T-helper 17 cell (primary cell): ENCODE measurements at regions not wholly inside any gene's neighbourhood (a gene's known extent, or its start where the extent isn't known, plus 50 kb on each side); places are given as distances from the start of the nearest gene placed in this dataset.

Source experiments
- ATAC-seq: fragments of 150-1000 bp; cut with Tn5 transposase; 2 replicates; pipeline ENCODE4 v1.10.0; 2021; ENCODE audit warnings: mild to moderate bottlenecking, moderate library complexity
- DNase-seq, 3 donors: peaks; one replicate each; pipeline versions ENCODE4 v3.0.0 to v3.0.0-alpha.2; 2020 to 2021
- H3K9me3 ChIP-seq: one replicate; pipeline ENCODE4 v1.7.0; 2013; ENCODE audit warnings: low read length, mild to moderate bottlenecking; ENCODE audit not compliant: control insufficient read depth, poor library complexity, severe bottlenecking
- H3K27ac Mint-ChIP-seq: one replicate; pipeline ENCODE4 v1.8.0; 2022; ENCODE audit warnings: mild to moderate bottlenecking, moderate library complexity, mixed read lengths
- H3K27me3 Mint-ChIP-seq: one replicate; pipeline ENCODE4 v1.8.0; 2022; ENCODE audit warnings: mixed read lengths
- H3K36me3 Mint-ChIP-seq: one replicate; pipeline ENCODE4 v1.8.0; 2022; ENCODE audit warnings: low read depth, mixed read lengths
- H3K4me1 Mint-ChIP-seq: one replicate; pipeline ENCODE4 v1.8.0; 2022; ENCODE audit warnings: mild to moderate bottlenecking, mixed read lengths
- H3K4me3 Mint-ChIP-seq: one replicate; pipeline ENCODE4 v1.8.0; 2022; ENCODE audit warnings: mild to moderate bottlenecking, moderate library complexity, mixed read lengths

DNA sequence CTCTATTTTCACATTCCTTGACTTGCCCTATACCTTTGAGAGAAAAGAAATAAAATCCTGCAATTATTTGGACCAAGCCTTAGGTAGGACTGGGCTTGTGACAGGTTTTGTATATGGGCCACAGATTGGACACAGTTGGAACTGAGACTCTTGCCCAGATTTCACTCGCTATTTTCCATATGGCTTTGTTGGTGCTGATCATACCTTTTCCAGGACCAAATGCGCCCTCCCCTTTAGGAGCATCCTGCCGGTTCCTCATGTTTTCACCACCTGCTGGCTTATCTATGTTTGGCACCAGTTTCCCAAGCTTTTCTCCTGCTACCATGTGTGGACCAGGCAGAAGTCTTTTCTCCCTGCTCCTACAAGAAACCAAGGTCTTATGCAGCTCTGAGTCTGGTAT, 494.9 kb downstream of the EPHA4 start:
- H3K36me3 Mint-ChIP-seq = no peaks in the 10 kb centered on the region
- H3K9me3 ChIP-seq = no peaks in the 10 kb centered on the region
- no peak overlapping the region for H3K4me3 Mint-ChIP-seq
- H3K27ac Mint-ChIP-seq = no peak overlapping the region
- H3K4me1 Mint-ChIP-seq = no peaks in the 10 kb centered on the region
- H3K27me3 Mint-ChIP-seq = no peaks in the 10 kb centered on the region
- ATAC-seq = no peak
- no peak for DNase-seq

GRCh38 chr2:221077799-221078198, 494.3 kb downstream of the EPHA4 start:
- DNase-seq (no peak), ATAC-seq (no peak)
- Mint-ChIP-seq H3K27me3 (no peaks in the 10 kb centered on the region), H3K27ac (no peak overlapping the region), H3K4me1 (no peaks in the 10 kb centered on the region), H3K36me3 (no peaks in the 10 kb centered on the region), H3K4me3 (no peak overlapping the region)
- H3K9me3 ChIP-seq = no peaks in the 10 kb centered on the region

DNA sequence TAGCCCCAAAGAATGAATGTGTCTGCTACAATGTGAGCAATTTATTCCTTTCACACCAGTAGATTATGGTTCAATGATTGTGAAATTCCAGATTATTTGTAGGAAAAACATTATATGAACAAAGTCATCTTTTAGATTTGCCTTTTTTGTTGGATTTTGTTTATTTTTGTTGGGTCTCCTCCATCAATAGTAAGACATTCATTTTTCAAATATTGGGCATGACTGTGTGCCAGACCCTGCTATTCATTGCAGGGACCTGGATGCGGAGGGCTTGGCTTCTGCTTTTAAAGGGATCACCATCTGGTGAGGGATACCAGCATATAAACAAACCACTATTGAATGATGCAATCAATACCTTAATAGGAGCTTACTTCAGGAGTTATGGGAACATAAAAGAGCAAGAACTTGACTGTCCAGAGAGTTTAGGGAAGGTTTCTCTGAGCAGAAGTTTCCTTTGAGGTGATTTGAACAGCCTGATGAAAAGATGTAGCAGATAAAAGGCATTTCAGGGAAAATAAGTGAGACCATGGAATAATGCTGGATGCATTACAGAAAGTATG, 486.7 kb downstream of the EPHA4 start:
- no peak overlapping the region for H3K4me3 Mint-ChIP-seq
- no peaks in the 10 kb centered on the region for H3K9me3 ChIP-seq
- ATAC-seq = no peak
- no peak for DNase-seq
- no peak overlapping the region for H3K27ac Mint-ChIP-seq
- no peaks in the 10 kb centered on the region for H3K27me3 Mint-ChIP-seq
- H3K36me3 Mint-ChIP-seq = no peaks in the 10 kb centered on the region
- H3K4me1 Mint-ChIP-seq = no peaks in the 10 kb centered on the region

- Mint-ChIP-seq H3K4me1 (no peaks in the 10 kb centered on the region), H3K27me3 (no peaks in the 10 kb centered on the region), H3K36me3 (no peaks in the 10 kb centered on the region), H3K27ac (no peak overlapping the region), H3K4me3 (no peak overlapping the region)
- H3K9me3 ChIP-seq = no peaks in the 10 kb centered on the region
- DNase-seq (no peak), ATAC-seq (no peak)
Measured at GRCh38 chr2:221085936-221086335, 486.2 kb downstream of the EPHA4 start.

- H3K27me3 Mint-ChIP-seq = peaks cover 5% of the 10 kb centered on the region
- H3K4me3 Mint-ChIP-seq = no peak overlapping the region
- no peak overlapping the region for H3K27ac Mint-ChIP-seq
- ATAC-seq = no peak
- H3K9me3 ChIP-seq = no peaks in the 10 kb centered on the region
- no peaks in the 10 kb centered on the region for H3K4me1 Mint-ChIP-seq
- DNase-seq = no peak
- H3K36me3 Mint-ChIP-seq = no peaks in the 10 kb centered on the region
Measured at GRCh38 chr2:221087779-221088178, 484.3 kb downstream of the EPHA4 start.

- DNase-seq (no peak), ATAC-seq (no peak)
- H3K27me3 Mint-ChIP-seq = peaks cover 7% of the 10 kb centered on the region
- H3K9me3 ChIP-seq = no peaks in the 10 kb centered on the region
- H3K4me1 Mint-ChIP-seq = no peaks in the 10 kb centered on the region
- H3K27ac Mint-ChIP-seq = no peak overlapping the region
- no peaks in the 10 kb centered on the region for H3K36me3 Mint-ChIP-seq
- no peak overlapping the region for H3K4me3 Mint-ChIP-seq
Measured at GRCh38 chr2:221088506-221088905, 483.6 kb downstream of the EPHA4 start.

DNA sequence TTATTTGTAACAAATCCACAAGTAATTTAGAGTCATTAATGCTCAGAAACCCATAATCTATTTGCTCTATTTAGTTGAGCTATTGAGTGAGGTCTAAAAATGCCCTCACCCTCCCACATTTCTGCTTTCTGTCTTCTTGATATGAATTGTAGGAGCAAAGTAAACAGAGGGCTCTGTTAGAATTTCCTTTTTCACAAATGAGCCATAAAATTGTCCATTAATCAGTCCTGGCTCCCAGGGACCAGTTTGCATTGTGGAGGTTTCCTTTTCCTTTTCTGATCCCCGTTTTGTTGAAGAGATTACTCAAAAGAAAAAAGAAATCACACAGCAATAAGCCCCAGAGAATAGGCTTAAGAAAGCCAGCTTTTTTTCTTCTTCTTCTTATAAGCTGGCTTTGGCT, 476.7 kb downstream of the EPHA4 start:
- H3K9me3 ChIP-seq = peaks cover under 1% of the 10 kb centered on the region
- H3K27me3 Mint-ChIP-seq = peaks cover 16% of the 10 kb centered on the region
- no peak for ATAC-seq
- H3K27ac Mint-ChIP-seq = no peak overlapping the region
- no peaks in the 10 kb centered on the region for H3K4me1 Mint-ChIP-seq
- no peak for DNase-seq
- no peaks in the 10 kb centered on the region for H3K36me3 Mint-ChIP-seq
- no peak overlapping the region for H3K4me3 Mint-ChIP-seq

DNA sequence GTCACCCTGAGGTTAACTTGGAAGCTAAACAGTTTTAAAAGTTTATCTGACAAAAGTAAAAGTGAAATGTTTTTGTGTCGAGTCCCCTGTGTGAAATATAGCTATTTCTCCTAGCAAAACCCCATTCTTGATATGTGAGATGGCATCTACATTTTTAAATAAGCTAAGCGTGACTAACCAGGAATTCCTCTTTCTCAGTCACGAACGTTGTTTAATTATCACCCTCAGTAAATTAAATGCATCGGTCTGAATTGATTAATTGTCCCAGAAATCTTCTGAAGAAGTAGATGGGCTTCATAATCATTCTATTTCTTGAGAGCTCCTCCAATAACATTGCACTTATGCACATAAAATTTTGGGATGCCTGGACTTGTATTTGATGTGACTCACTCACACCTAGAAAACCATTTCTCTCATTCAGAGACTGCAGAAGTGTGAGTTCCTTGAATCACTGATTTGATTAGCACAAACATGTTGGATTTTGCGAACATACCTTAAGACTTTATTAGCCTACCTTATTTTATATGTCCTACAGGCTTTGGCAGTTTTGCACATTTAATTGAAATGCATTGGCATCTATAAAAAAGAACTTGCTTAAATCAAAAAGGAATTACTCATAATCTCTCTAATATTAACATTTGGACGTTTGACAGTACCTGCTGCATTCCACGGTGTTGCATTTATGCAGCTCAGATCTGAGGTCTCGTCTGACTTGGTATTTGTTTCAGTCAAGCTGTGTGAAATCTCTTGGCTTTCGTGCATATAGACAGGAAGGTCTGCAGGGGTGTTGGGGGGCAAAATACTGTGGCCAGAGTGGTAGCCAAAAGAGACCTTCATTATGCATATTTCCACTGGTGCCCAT, 475.2 kb downstream of the EPHA4 start:
- no peak overlapping the region for H3K4me3 Mint-ChIP-seq
- H3K36me3 Mint-ChIP-seq = no peaks in the 10 kb centered on the region
- no peak overlapping the region for H3K27ac Mint-ChIP-seq
- H3K4me1 Mint-ChIP-seq = no peaks in the 10 kb centered on the region
- no peak for DNase-seq
- H3K9me3 ChIP-seq = peaks cover 3% of the 10 kb centered on the region
- H3K27me3 Mint-ChIP-seq = peaks cover 16% of the 10 kb centered on the region
- ATAC-seq = no peak

DNA sequence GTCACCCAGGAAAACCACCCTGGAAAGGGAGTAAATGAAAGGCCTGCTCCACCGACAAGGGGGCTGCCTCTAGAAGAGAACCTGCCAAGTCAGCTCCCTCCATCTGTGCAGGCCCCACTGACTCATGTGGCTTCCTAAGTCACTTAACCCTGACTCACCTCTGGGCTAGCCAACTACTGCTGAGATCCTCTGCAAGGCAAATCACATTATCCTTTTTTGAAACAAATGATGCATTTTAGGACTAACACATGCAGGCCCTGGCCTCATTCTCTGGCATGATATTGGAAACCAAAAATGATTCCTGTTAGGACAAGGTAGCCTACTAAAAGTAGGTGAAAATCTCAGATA, 474.6 kb downstream of the EPHA4 start:
- ATAC-seq = no peak
- no peak overlapping the region for H3K27ac Mint-ChIP-seq

DNA sequence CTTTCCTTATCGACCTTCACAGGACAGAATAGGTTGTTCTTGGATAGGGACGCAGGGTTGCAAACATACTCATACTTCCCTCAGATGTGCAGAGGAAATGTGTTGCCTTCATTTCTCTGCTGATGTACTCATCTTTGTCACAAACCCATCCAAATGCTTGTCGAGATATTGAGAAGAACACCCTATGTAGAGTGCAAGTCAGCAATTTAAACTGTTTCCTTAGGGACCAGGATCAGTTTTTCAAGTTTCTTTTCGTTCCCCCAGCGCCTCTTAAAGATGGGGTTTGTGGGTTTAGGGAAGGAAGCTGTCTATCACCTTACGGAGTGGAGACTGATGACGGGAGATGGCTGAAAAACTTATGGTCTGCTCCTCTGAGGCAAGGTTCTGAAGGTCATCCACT, 474.2 kb downstream of the EPHA4 start:
- DNase-seq (no peak), ATAC-seq (no peak)
- Mint-ChIP-seq H3K27me3 (peaks cover 12% of the 10 kb centered on the region), H3K4me3 (no peak overlapping the region), H3K4me1 (peaks cover under 1% of the 10 kb centered on the region), H3K27ac (no peak overlapping the region), H3K36me3 (no peaks in the 10 kb centered on the region)
- H3K9me3 ChIP-seq = peaks cover 3% of the 10 kb centered on the region

More for the DNA sequence above, 474.6 kb downstream of the EPHA4 start:
- Mint-ChIP-seq H3K36me3 (no peaks in the 10 kb centered on the region), H3K4me1 (no peaks in the 10 kb centered on the region), H3K27me3 (peaks cover 13% of the 10 kb centered on the region), H3K4me3 (no peak overlapping the region)
- H3K9me3 ChIP-seq = peaks cover 3% of the 10 kb centered on the region
- DNase-seq = no peak

DNA sequence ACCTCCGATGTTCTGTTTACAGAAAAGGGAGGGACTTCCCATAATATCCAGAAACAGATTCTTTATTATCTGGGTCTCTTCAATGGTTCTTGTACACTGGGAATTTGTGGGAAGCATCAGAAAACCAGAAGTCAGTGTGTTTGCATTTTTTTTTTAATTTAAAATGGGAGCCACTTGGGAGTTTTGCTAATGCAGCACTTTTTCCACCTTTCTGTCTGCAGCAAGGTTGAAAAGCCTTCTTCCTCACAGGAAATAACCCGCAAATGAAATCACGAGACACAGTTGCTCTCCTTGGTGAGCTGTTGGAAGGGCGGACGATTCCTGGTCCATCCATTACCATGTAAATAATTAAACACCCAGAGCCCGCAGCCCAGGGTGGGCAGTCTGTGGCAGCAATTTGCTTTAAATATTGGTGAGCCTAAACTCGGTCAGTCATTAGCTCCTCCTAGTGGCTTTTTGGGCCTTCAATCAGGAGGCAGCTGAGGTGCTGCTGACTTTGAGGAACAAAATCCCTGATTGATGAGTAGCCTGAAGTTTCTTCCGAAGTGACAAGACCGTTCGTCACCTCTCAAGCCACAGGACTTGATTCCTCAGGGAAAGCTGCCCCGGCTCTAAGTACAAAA, 471.5 kb downstream of the EPHA4 start:
- peaks cover 6% of the 10 kb centered on the region for H3K4me1 Mint-ChIP-seq
- peaks cover 3% of the 10 kb centered on the region for H3K9me3 ChIP-seq
- no peaks in the 10 kb centered on the region for H3K36me3 Mint-ChIP-seq
- no peak overlapping the region for H3K4me3 Mint-ChIP-seq
- H3K27me3 Mint-ChIP-seq = peaks cover 27% of the 10 kb centered on the region
- ATAC-seq = no peak
- no peak for DNase-seq
- H3K27ac Mint-ChIP-seq = no peak overlapping the region

DNA sequence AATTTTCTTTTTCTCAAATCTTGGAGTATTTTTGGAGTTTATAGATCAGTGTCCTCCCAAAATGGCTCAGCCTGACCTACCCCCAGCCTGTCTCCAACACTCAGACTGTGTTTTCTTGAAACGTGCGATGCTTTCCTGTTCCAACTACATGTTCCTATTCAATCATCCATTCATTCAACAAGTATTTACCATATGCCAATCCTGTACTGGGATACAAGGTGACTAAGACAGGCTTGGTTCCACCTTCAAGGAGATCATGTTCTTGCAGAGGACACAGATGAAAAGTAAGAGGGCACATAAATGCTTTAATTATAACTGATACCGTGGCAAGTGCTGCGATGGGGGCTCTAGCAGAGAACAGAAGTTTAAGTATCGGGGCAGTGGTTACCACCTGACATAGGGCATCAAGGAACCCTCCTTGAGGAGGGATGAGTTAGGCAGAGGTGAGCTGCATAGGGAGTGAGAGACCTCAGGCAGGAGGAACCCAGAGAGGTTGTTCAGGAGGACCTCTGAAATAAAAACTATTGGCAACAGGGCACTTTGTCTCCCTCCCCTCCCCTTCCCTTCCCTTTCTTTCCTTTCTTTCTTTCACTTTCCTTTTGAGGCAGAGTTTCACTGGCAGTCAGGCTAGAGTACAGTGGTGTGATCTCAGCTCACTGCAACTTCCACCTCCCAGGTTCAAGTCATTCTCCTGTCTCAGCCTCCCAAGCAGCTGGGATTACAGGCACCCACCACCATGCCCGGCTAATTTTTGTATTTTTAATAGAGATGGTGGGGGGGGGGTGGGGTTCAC, 469.0 kb downstream of the EPHA4 start:
- no peaks in the 10 kb centered on the region for H3K36me3 Mint-ChIP-seq
- H3K4me1 Mint-ChIP-seq = peaks cover 6% of the 10 kb centered on the region
- no peak for DNase-seq
- H3K27me3 Mint-ChIP-seq = peaks cover 22% of the 10 kb centered on the region
- no peak overlapping the region for H3K27ac Mint-ChIP-seq
- ATAC-seq = no peak
- H3K9me3 ChIP-seq = peaks cover 3% of the 10 kb centered on the region
- H3K4me3 Mint-ChIP-seq = no peak overlapping the region

GRCh38 chr2:221103930-221104329, 468.2 kb downstream of the EPHA4 start:
- H3K4me3 Mint-ChIP-seq = no peak overlapping the region
- peaks cover 6% of the 10 kb centered on the region for H3K4me1 Mint-ChIP-seq
- ATAC-seq = no peak
- no peak overlapping the region for H3K27ac Mint-ChIP-seq
- H3K27me3 Mint-ChIP-seq = peaks cover 22% of the 10 kb centered on the region
- no peaks in the 10 kb centered on the region for H3K36me3 Mint-ChIP-seq
- DNase-seq = no peak
- peaks cover 3% of the 10 kb centered on the region for H3K9me3 ChIP-seq
